Upper lobe of right lung (tissue), 1 donor: ENCODE measurements at regions not wholly inside any gene's neighbourhood (a gene's known extent, or its start where the extent isn't known, plus 50 kb on each side); places are given as distances from the start of the nearest gene placed in this dataset.
A peak's percentile ranks its signal among the peaks of the same experiment; 100 is the strongest.

Experiments
- ATAC-seq: fragments of 200-7000 bp; cut with Tn5 transposase; one replicate; pipeline ENCODE4 v1.9.1; 2020; ENCODE audit warnings: mild to moderate bottlenecking, moderate library complexity
- DNase-seq: peaks from one replicate; pipeline ENCODE4 v3.0.0-alpha.2; 2020
- H3K27ac ChIP-seq: fragments of 200-600 bp; one replicate; pipeline ENCODE4 v1.8.0; 2022
- H3K27me3 ChIP-seq: fragments of 200-600 bp; one replicate; pipeline ENCODE4 v1.8.0; 2022; ENCODE audit warnings: mild to moderate bottlenecking
- H3K36me3 ChIP-seq: fragments of 200-600 bp; one replicate; pipeline ENCODE4 v1.8.0; 2022
- H3K4me1 ChIP-seq: fragments of 200-600 bp; one replicate; pipeline ENCODE4 v1.8.0; 2022
- H3K4me3 ChIP-seq: fragments of 200-600 bp; one replicate; pipeline ENCODE4 v1.8.0; 2022; ENCODE audit warnings: mild to moderate bottlenecking
- H3K9me3 ChIP-seq: fragments of 200-600 bp; one replicate; pipeline ENCODE4 v1.8.0; 2022
- CTCF ChIP-seq: fragments of 200-600 bp; IDR thresholded peaks from one replicate; pipeline ENCODE4 v1.8.0; 2022; ENCODE audit warnings: antibody characterized with exemption
- intact Hi-C: fragments of 100-400 bp; cut with DNase I; formaldehyde crosslinking; loops from one replicate; pipeline ENCODE4 v1.11.0; 2022
- donor health status: DM: no; HTN: yes; CAD: no; lungs with severe emphysema.

DNA sequence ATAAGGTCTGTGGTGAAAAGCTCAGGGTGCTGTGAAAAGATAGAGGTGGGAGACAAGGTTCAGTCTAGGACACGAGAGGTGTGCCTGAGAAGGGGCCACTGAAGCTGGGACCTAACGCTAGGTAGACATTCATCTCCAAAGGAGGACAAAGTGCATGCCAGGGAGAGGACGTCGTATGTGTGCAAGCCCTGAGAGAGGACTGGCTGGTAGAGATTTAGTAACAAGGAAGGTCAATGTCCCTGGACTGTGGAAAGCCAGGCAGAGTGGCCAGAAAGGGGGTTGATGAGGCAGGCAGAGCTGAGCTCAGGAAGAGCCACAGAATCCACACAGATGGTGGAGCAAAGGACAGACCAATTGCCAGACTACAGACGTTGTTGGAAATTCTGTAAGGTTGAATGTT is 817.6 kb downstream of the CCSER2 start:
- TF ChIP-seq CTCF = no peak
- DNase-seq (no peak), ATAC-seq (no peak)

DNA sequence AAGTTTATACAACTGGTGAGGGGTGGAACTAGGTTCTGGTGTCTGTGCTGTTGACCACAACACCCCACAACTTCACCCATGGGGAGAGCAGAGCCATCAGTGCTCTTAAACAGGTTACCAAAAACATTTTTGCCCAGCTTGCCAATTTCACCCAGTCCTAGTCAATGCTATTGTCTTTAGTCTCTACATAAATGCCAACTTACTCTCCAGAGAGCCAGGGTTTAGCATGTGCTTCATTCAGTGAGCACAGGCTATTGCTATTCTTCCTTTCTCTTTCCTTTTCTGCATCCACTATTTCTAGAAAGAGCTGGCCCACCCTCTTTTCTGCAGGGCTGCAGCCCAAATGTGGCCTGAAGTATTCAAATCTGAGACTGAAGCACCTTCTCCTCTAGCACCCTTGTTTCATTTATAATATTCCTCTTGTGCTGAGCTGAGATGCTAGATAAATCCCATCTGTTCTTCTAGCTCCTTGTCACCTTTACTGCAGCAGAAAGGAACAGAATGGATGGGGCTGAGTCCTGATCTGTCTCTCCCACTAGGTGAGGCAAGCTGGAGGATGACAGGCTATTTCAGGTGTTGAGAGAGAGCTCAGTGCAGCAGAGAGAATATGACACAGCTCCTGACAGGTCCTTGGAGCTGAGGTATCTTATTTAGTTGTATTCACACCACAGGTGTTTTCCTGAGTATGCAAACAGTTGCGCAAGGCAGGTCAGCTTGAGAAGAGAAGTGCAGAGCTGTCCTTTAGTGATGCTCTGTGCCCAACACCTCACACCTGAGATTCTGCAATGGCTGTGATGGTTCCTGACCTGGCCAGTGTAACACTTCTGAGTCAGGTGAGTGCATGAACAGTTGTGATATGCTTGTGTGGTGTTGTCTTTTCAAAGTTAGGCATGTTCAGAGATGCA is 819.2 kb downstream of the CCSER2 start:
- H3K4me3 ChIP-seq = no peak overlapping the region
- TF ChIP-seq CTCF = no peak
- intact Hi-C loops = no loop called here
- H3K27ac ChIP-seq = peak overlapping the region; percentile 6
- H3K27me3 ChIP-seq = no peaks in the 10 kb centered on the region
- peak; percentile 33 for ATAC-seq
- H3K9me3 ChIP-seq = no peaks in the 10 kb centered on the region
- H3K36me3 ChIP-seq = no peaks in the 10 kb centered on the region
- DNase-seq = no peak
- H3K4me1 ChIP-seq = peaks cover 5% of the 10 kb centered on the region

More for the DNA sequence above, 817.6 kb downstream of the CCSER2 start:
- Histone ChIP-seq H3K27ac (no peak overlapping the region), H3K36me3 (no peaks in the 10 kb centered on the region), H3K27me3 (no peaks in the 10 kb centered on the region), H3K4me1 (peaks cover 5% of the 10 kb centered on the region), H3K9me3 (no peaks in the 10 kb centered on the region), H3K4me3 (no peak overlapping the region)
- intact Hi-C loops = no loop called here

GRCh38 chr10:85148693-85149640 is 820.6 kb downstream of the CCSER2 start:
- Histone ChIP-seq H3K4me3 (no peak overlapping the region), H3K36me3 (no peaks in the 10 kb centered on the region), H3K27ac (peak overlapping the region; percentile 25), H3K27me3 (no peaks in the 10 kb centered on the region), H3K4me1 (peaks cover 5% of the 10 kb centered on the region), H3K9me3 (no peaks in the 10 kb centered on the region)
- ATAC-seq (peak; percentile 87), DNase-seq (no peak)
- no peak for TF ChIP-seq CTCF
- intact Hi-C loops = no loop called here

GRCh38 chr10:85149766-85150165 is 821.4 kb downstream of the CCSER2 start:
- peaks cover 5% of the 10 kb centered on the region for H3K4me1 ChIP-seq
- TF ChIP-seq CTCF = no peak
- H3K27ac ChIP-seq = peak overlapping the region; percentile 25
- ATAC-seq (no peak), DNase-seq (no peak)
- no peak overlapping the region for H3K4me3 ChIP-seq
- H3K36me3 ChIP-seq = no peaks in the 10 kb centered on the region
- intact Hi-C loops = no loop called here
- no peaks in the 10 kb centered on the region for H3K27me3 ChIP-seq
- H3K9me3 ChIP-seq = no peaks in the 10 kb centered on the region

DNA sequence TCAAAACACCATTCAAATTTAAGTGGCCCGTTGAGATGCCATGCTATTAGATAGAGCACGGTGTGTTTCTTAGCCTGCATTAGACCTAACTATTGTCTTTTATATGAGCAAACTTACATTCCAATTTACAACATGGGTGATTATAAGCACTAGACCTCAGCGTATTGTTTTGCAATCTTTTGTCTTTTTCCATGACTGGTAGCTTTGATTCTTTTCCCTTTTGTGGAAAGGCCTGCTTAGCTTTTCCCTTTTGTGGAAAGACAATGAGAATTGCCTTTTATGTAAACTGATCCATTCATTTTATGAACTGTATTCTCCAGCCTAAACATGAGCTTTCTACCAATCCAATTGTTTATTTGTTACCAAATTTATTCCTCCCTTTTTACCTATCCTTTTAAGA is 823.1 kb downstream of the CCSER2 start:
- no peak for TF ChIP-seq CTCF
- Histone ChIP-seq H3K27me3 (no peaks in the 10 kb centered on the region), H3K9me3 (no peaks in the 10 kb centered on the region), H3K4me3 (no peak overlapping the region), H3K36me3 (no peaks in the 10 kb centered on the region), H3K27ac (no peak overlapping the region), H3K4me1 (peaks cover 5% of the 10 kb centered on the region)
- ATAC-seq (no peak), DNase-seq (no peak)
- intact Hi-C loops = no loop called here
